ENCODE measurements at regions not wholly inside any gene's neighbourhood (a gene's known extent, or its start where the extent isn't known, plus 50 kb on each side); places are given as distances from the start of the nearest gene placed in this dataset.
A peak's percentile ranks its signal among the peaks of the same experiment; 100 is the strongest.

GRCh38 chr13:70330697-70331361, 222.6 kb upstream of the KLHL1 start:
- H3K4me1 ChIP-seq: no peaks in the 10 kb centered on the region
- no peak overlapping the region for H3K4me3 ChIP-seq
- no peak for TF ChIP-seq POLR2A (IDR thresholded peaks at IDR 0.05)
- TF ChIP-seq CTCF (IDR thresholded peaks at IDR 0.05): no peak
- intact Hi-C loops (cut with DNase I): no loop called here
- no peaks in the 10 kb centered on the region for H3K36me3 ChIP-seq (replicated peaks in 1 of 2; ENCODE audit: insufficient read depth in 1 of 2, low read depth in 2 of 2)
- H3K27ac ChIP-seq: no peak overlapping the region
- WGBS, 2 donors: 55 to 69% methylated on average over 2 of the region's 2 CpGs
- no peaks in the 10 kb centered on the region for H3K9me3 ChIP-seq
- H3K27me3 ChIP-seq: no peaks in the 10 kb centered on the region
- DNase-seq: no peak
- peak; percentile 74 for ATAC-seq

DNA sequence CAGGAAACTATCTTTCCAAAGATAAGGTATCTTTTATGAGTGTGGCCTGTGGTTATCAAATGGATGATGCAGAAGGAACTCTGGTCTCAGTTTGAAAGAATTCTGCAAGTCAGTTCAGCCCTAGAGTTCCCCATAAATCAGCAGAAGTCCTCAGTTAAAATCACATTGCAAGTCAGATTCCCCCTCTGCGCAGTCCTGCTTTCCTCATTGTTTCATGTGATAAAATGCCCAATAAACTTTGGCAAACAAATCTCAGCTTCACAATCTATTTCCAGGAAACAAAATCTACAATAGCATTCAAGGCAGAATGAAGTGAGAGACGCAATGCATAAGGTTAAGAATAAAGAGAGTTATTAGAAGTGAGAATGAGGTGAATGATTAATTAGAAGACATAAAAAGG, 216.3 kb upstream of the KLHL1 start:
- no peak overlapping the region for H3K27ac ChIP-seq
- no peaks in the 10 kb centered on the region for H3K27me3 ChIP-seq
- DNase-seq: no peak
- H3K9me3 ChIP-seq: no peaks in the 10 kb centered on the region
- 59 to 74% methylated on average over 2 of the region's 2 CpGs for WGBS, 2 donors
- no peaks in the 10 kb centered on the region for H3K36me3 ChIP-seq (replicated peaks in 1 of 2; ENCODE audit: insufficient read depth in 1 of 2, low read depth in 2 of 2)
- no peak overlapping the region for H3K4me3 ChIP-seq
- TF ChIP-seq POLR2A (IDR thresholded peaks at IDR 0.05): no peak
- no peak for TF ChIP-seq CTCF (IDR thresholded peaks at IDR 0.05)
- intact Hi-C loops (cut with DNase I): no loop called here
- ATAC-seq: no peak
- H3K4me1 ChIP-seq: no peaks in the 10 kb centered on the region

- Histone ChIP-seq H3K4me1 (peaks cover 6% of the 10 kb centered on the region), H3K27me3 (no peaks in the 10 kb centered on the region), H3K9me3 (no peaks in the 10 kb centered on the region), H3K36me3 (replicated peaks in 1 of 2; ENCODE audit: insufficient read depth in 1 of 2, low read depth in 2 of 2) (no peaks in the 10 kb centered on the region), H3K4me3 (no peak overlapping the region), H3K27ac (no peak overlapping the region)
- intact Hi-C loops (cut with DNase I): no loop called here
- ATAC-seq (no peak), DNase-seq (peak in 1 of 4 donors; percentile 12)
- WGBS, 2 donors: 35 to 40% methylated on average over 2 of the region's 2 CpGs
- TF ChIP-seq CTCF (IDR thresholded peaks at IDR 0.05) (no peak), POLR2A (IDR thresholded peaks at IDR 0.05) (no peak)
These were observed 202.9 kb upstream of the KLHL1 start for GRCh38 chr13:70311191-70311590.

- peak in 6 of 7 experiments; percentile 19 to 63 (median 44) for TF ChIP-seq CTCF (IDR thresholded peaks at IDR 0.05)
- no peak for TF ChIP-seq POLR2A (IDR thresholded peaks at IDR 0.05)
- ATAC-seq (peak; percentile 66), DNase-seq (peak in 3 of 4 donors; percentile 38 to 65 (median 65))
- H3K36me3 ChIP-seq (replicated peaks in 1 of 2; ENCODE audit: insufficient read depth in 1 of 2, low read depth in 2 of 2): no peaks in the 10 kb centered on the region
- WGBS, 2 donors: 26 to 27% methylated on average over 4 of the region's 4 CpGs
- intact Hi-C loops (cut with DNase I): no loop called here
- peaks cover 6% of the 10 kb centered on the region for H3K4me1 ChIP-seq
- H3K27me3 ChIP-seq: no peaks in the 10 kb centered on the region
- H3K9me3 ChIP-seq: no peaks in the 10 kb centered on the region
- no peak overlapping the region for H3K27ac ChIP-seq
- H3K4me3 ChIP-seq: no peak overlapping the region
These were observed 202.3 kb upstream of the KLHL1 start for GRCh38 chr13:70310396-70311119.
